Glutamatergic neuron (in vitro differentiated cells): ENCODE measurements at regions not wholly inside any gene's neighbourhood (a gene's known extent, or its start where the extent isn't known, plus 50 kb on each side); places are given as distances from the start of the nearest gene placed in this dataset.

Source experiments
- DNase-seq: peaks from one replicate; pipeline ENCODE4 v3.0.0; 2022
- H3K27ac Mint-ChIP-seq: one replicate; pipeline ENCODE4 v1.8.0; 2020; ENCODE audit warnings: mild to moderate bottlenecking, mixed read lengths, inconsistent platforms; ENCODE audit not compliant: unreplicated experiment
- H3K27me3 Mint-ChIP-seq: one replicate; pipeline ENCODE4 v1.8.0; 2020; ENCODE audit warnings: mild to moderate bottlenecking, moderate library complexity, mixed read lengths, inconsistent platforms; ENCODE audit not compliant: unreplicated experiment
- H3K36me3 Mint-ChIP-seq: one replicate; pipeline ENCODE4 v1.8.0; 2020; ENCODE audit warnings: mild to moderate bottlenecking, mixed read lengths, inconsistent platforms; ENCODE audit not compliant: unreplicated experiment
- H3K4me1 Mint-ChIP-seq: one replicate; pipeline ENCODE4 v1.8.0; 2020; ENCODE audit warnings: mild to moderate bottlenecking, low read depth, mixed read lengths, inconsistent platforms; ENCODE audit not compliant: unreplicated experiment
- H3K4me3 Mint-ChIP-seq: one replicate; pipeline ENCODE4 v1.8.0; 2020; ENCODE audit warnings: mild to moderate bottlenecking, mixed read lengths, inconsistent platforms; ENCODE audit not compliant: unreplicated experiment
- H3K9me3 Mint-ChIP-seq: one replicate; pipeline ENCODE4 v1.8.0; 2020; ENCODE audit warnings: mild to moderate bottlenecking, moderate library complexity, mixed read lengths, inconsistent platforms; ENCODE audit not compliant: unreplicated experiment
- CTCF ChIP-seq: fragments of 200-600 bp; sonication (generic); IDR thresholded peaks from one replicate; pipeline ENCODE4 v1.5.0; 2021; ENCODE audit not compliant: partially characterized antibody, unreplicated experiment

GRCh38 chr13:106678646-106679418 is 110.9 kb upstream of the ARGLU1 start:
- Mint-ChIP-seq H3K4me3 (no peak overlapping the region), H3K27ac (no peak overlapping the region), H3K4me1 (peaks cover 17% of the 10 kb centered on the region), H3K27me3 (no peaks in the 10 kb centered on the region), H3K9me3 (peaks cover 1% of the 10 kb centered on the region), H3K36me3 (no peaks in the 10 kb centered on the region)
- DNase-seq, result no peak
- no peak for TF ChIP-seq CTCF

GRCh38 chr13:106675311-106675710 is 107.4 kb upstream of the ARGLU1 start:
- no peak overlapping the region for H3K4me3 Mint-ChIP-seq
- no peaks in the 10 kb centered on the region for H3K36me3 Mint-ChIP-seq
- TF ChIP-seq CTCF, result no peak

GRCh38 chr13:106660746-106661625 is 93.0 kb upstream of the ARGLU1 start:
- H3K36me3 Mint-ChIP-seq, result no peaks in the 10 kb centered on the region
- no peaks in the 10 kb centered on the region for H3K9me3 Mint-ChIP-seq
- no peak overlapping the region for H3K4me3 Mint-ChIP-seq
- H3K4me1 Mint-ChIP-seq, result no peaks in the 10 kb centered on the region
- TF ChIP-seq CTCF, result no peak
- H3K27me3 Mint-ChIP-seq, result no peaks in the 10 kb centered on the region
- no peak overlapping the region for H3K27ac Mint-ChIP-seq
- DNase-seq, result no peak

More at GRCh38 chr13:106675311-106675710, 107.4 kb upstream of the ARGLU1 start:
- Mint-ChIP-seq H3K4me1 (peaks cover 2% of the 10 kb centered on the region), H3K27me3 (no peaks in the 10 kb centered on the region), H3K27ac (no peak overlapping the region), H3K9me3 (peaks cover 1% of the 10 kb centered on the region)
- no peak for DNase-seq

- no peak for DNase-seq
- no peaks in the 10 kb centered on the region for H3K9me3 Mint-ChIP-seq
- H3K27ac Mint-ChIP-seq, result no peak overlapping the region
- H3K27me3 Mint-ChIP-seq, result peaks cover 2% of the 10 kb centered on the region
- no peak overlapping the region for H3K4me3 Mint-ChIP-seq
- H3K4me1 Mint-ChIP-seq, result no peaks in the 10 kb centered on the region
- TF ChIP-seq CTCF, result no peak
- no peaks in the 10 kb centered on the region for H3K36me3 Mint-ChIP-seq
These were observed 89.2 kb upstream of the ARGLU1 start for GRCh38 chr13:106657104-106657503.

GRCh38 chr13:106656186-106656585 is 88.2 kb upstream of the ARGLU1 start:
- Mint-ChIP-seq H3K9me3 (no peaks in the 10 kb centered on the region), H3K4me3 (no peak overlapping the region), H3K4me1 (no peaks in the 10 kb centered on the region), H3K27me3 (peaks cover 2% of the 10 kb centered on the region), H3K27ac (no peak overlapping the region), H3K36me3 (no peaks in the 10 kb centered on the region)
- no peak for TF ChIP-seq CTCF
- DNase-seq, result no peak
